GM23338 (cell line): ENCODE measurements at regions not wholly inside any gene's neighbourhood (a gene's known extent, or its start where the extent isn't known, plus 50 kb on each side); places are given as distances from the start of the nearest gene placed in this dataset.

ENCODE experiments used
- ATAC-seq: fragments of 200-7000 bp; cut with Tn5 transposase; 3 replicates; pipeline ENCODE4 v1.9.1; 2020
- DNase-seq: peaks from one replicate; pipeline ENCODE4 v3.0.0-alpha.2; 2015; ENCODE audit warnings: low spot score
- H2AFZ ChIP-seq: fragments of 200-600 bp; sonication (generic); 2 replicates; pipeline ENCODE4 v1.8.0; 2016; ENCODE audit warnings: antibody characterized with exemption, mild to moderate bottlenecking, moderate library complexity
- H3F3A ChIP-seq: fragments of 200-600 bp; sonication (generic); replicated peaks from 2 replicates; pipeline ENCODE4 v1.8.0; 2017; ENCODE audit warnings: antibody characterized with exemption, mixed run types, low read depth
- H3K27ac ChIP-seq: fragments of 200-600 bp; sonication (generic); 2 replicates; pipeline ENCODE4 v1.6.1; 2016; ENCODE audit warnings: low read depth
- H3K27me3 ChIP-seq: fragments of 200-600 bp; sonication (generic); 2 replicates; pipeline ENCODE4 v1.8.0; 2016; ENCODE audit warnings: mild to moderate bottlenecking, mixed run types, moderate library complexity; ENCODE audit not compliant: insufficient read depth
- H3K36me3 ChIP-seq: fragments of 200-600 bp; sonication (generic); 2 replicates; pipeline ENCODE4 v1.8.0; 2016; ENCODE audit warnings: mild to moderate bottlenecking; ENCODE audit not compliant: insufficient read depth
- H3K4me1 ChIP-seq: fragments of 200-600 bp; sonication (generic); 2 replicates; pipeline ENCODE4 v1.8.0; 2016; ENCODE audit warnings: mild to moderate bottlenecking, moderate library complexity; ENCODE audit not compliant: insufficient read depth
- H3K4me2 ChIP-seq: fragments of 200-600 bp; sonication (generic); 2 replicates; pipeline ENCODE4 v1.7.1; 2017; ENCODE audit warnings: mixed run types
- H3K4me3 ChIP-seq: fragments of 200-600 bp; sonication (generic); 2 replicates; pipeline ENCODE4 v1.6.1; 2016; ENCODE audit warnings: mixed run types
- H3K79me2 ChIP-seq: fragments of 200-600 bp; sonication (generic); replicated peaks from 2 replicates; pipeline ENCODE4 v1.8.0; 2017; ENCODE audit warnings: mild to moderate bottlenecking; ENCODE audit not compliant: insufficient read depth
- H3K9me2 ChIP-seq: fragments of 200-600 bp; sonication (generic); 2 replicates; pipeline ENCODE4 v1.8.0; 2017; ENCODE audit not compliant: insufficient read depth
- H4K20me1 ChIP-seq: fragments of 200-600 bp; sonication (generic); replicated peaks from 2 replicates; pipeline ENCODE4 v1.8.0; 2017; ENCODE audit warnings: mild to moderate bottlenecking; ENCODE audit not compliant: insufficient read depth
- H3K27ac Mint-ChIP-seq: 2 replicates; pipeline ENCODE4 v1.8.0; 2020; ENCODE audit warnings: inconsistent platforms, mild to moderate bottlenecking, moderate library complexity, mixed read lengths
- H3K27me3 Mint-ChIP-seq: 3 replicates; pipeline ENCODE4 v1.8.0; 2022; ENCODE audit warnings: low read depth, mild to moderate bottlenecking, moderate library complexity, mixed read lengths, inconsistent platforms; ENCODE audit not compliant: insufficient read depth, poor library complexity
- H3K36me3 Mint-ChIP-seq: 3 replicates; pipeline ENCODE4 v1.8.0; 2021; ENCODE audit warnings: low read depth, mild to moderate bottlenecking, inconsistent platforms, moderate library complexity, mixed read lengths
- H3K4me1 Mint-ChIP-seq: 3 replicates; pipeline ENCODE4 v1.8.0; 2020; ENCODE audit warnings: mild to moderate bottlenecking, inconsistent platforms, mixed read lengths
- H3K4me3 Mint-ChIP-seq: 3 replicates; pipeline ENCODE4 v1.8.0; 2021; ENCODE audit warnings: moderate library complexity, mild to moderate bottlenecking, inconsistent platforms, mixed read lengths
- H3K9me3 Mint-ChIP-seq: 3 replicates; pipeline ENCODE4 v1.8.0; 2020; ENCODE audit warnings: moderate library complexity, mild to moderate bottlenecking, inconsistent platforms, mixed read lengths
- JUNB ChIP-seq: IDR thresholded peaks from one replicate; pipeline ENCODE4 v1.6.1; 2016; ENCODE audit warnings: antibody characterized with exemption; ENCODE audit not compliant: unreplicated experiment
- REST ChIP-seq: IDR thresholded peaks from one replicate; pipeline ENCODE4 v1.6.1; 2018; ENCODE audit warnings: antibody characterized with exemption; ENCODE audit not compliant: unreplicated experiment
- ZNF114 ChIP-seq: fragments of 250-450 bp; sonication (Bioruptor Pico); IDR thresholded peaks from 2 replicates; pipeline ENCODE4 v1.5.0; 2020; ENCODE audit warnings: mild to moderate bottlenecking, moderate library complexity
- ZNF331 ChIP-seq: fragments of 250-450 bp; sonication (Bioruptor Pico); IDR thresholded peaks from 2 replicates; pipeline ENCODE4 v1.5.0; 2020; ENCODE audit warnings: low read depth, mild to moderate bottlenecking, moderate library complexity
- ZNF462 ChIP-seq: fragments of 250-450 bp; sonication (Bioruptor Pico); IDR thresholded peaks from 2 replicates; pipeline ENCODE4 v1.5.0; 2020; ENCODE audit warnings: mild to moderate bottlenecking, moderate library complexity

- ATAC-seq (no peak), DNase-seq (no peak)
- no peak overlapping the region for H3K27ac Mint-ChIP-seq
- peaks cover 27% of the 10 kb centered on the region; the same call in 2 of the 3 replicates for H3K36me3 Mint-ChIP-seq
- no peak for TF ChIP-seq ZNF331 (CRISPR knock-in tag)
- TF ChIP-seq ZNF462 = no peak
- no peak for TF ChIP-seq REST
- TF ChIP-seq ZNF114 (CRISPR knock-in tag) = no peak
- TF ChIP-seq JUNB = no peak
- H3K27me3 ChIP-seq = no peaks in the 10 kb centered on the region
- no peaks in the 10 kb centered on the region for H4K20me1 ChIP-seq
- no peaks in the 10 kb centered on the region for H3K9me2 ChIP-seq
- no peaks in the 10 kb centered on the region for H3F3A ChIP-seq
- H3K4me1 Mint-ChIP-seq = no peaks in the 10 kb centered on the region
- H3K4me3 Mint-ChIP-seq = no peak overlapping the region
- no peak overlapping the region for H3K4me2 ChIP-seq
- 0 out of 2 replicates have a peak overlapping the region, but pooled peaks have one; percentile 14 for H2AFZ ChIP-seq
- H3K36me3 ChIP-seq = no peaks in the 10 kb centered on the region
- H3K27me3 Mint-ChIP-seq = no peaks in the 10 kb centered on the region
- H3K9me3 Mint-ChIP-seq = peaks cover 28% of the 10 kb centered on the region
- no peak overlapping the region for H3K4me3 ChIP-seq
- H3K27ac ChIP-seq = no peak overlapping the region
- no peaks in the 10 kb centered on the region for H3K4me1 ChIP-seq
- no peaks in the 10 kb centered on the region for H3K79me2 ChIP-seq
These were observed 133.8 kb upstream of the ANKRD50 start for GRCh38 chr4:124846306-124846705.
